ACC112 (cell line): ENCODE measurements at regions not wholly inside any gene's neighbourhood (a gene's known extent, or its start where the extent isn't known, plus 50 kb on each side); places are given as distances from the start of the nearest gene placed in this dataset.
A peak's percentile ranks its signal among the peaks of the same experiment; 100 is the strongest.

Experiments
- H2AFZ ChIP-seq: fragments of 200-600 bp; sonication (generic); one replicate; pipeline ENCODE4 v1.6.0; 2017; ENCODE audit warnings: antibody characterized with exemption, low read length; ENCODE audit not compliant: unreplicated experiment
- H3K27ac ChIP-seq: fragments of 200-600 bp; sonication (generic); 2 replicates; pipeline ENCODE4 v1.5.1; 2014; ENCODE audit warnings: low read depth, mild to moderate bottlenecking, antibody characterized with exemption, low read length, moderate library complexity
- H3K27me3 ChIP-seq: fragments of 200-600 bp; sonication (generic); 2 replicates; pipeline ENCODE4 v1.6.1; 2014; ENCODE audit warnings: mild to moderate bottlenecking, antibody characterized with exemption, low read length, moderate library complexity, mixed read lengths; ENCODE audit not compliant: insufficient read depth
- H3K36me3 ChIP-seq: fragments of 200-600 bp; sonication (generic); 2 replicates; pipeline ENCODE4 v1.6.1; 2016; ENCODE audit warnings: mild to moderate bottlenecking, antibody characterized with exemption, low read length, moderate library complexity, mixed read lengths; ENCODE audit not compliant: insufficient read depth
- H3K4me1 ChIP-seq: fragments of 200-600 bp; sonication (generic); one replicate; pipeline ENCODE4 v1.6.1; 2016; ENCODE audit warnings: low read length, mixed read lengths; ENCODE audit not compliant: insufficient read depth, unreplicated experiment, control insufficient read depth
- H3K4me3 ChIP-seq: fragments of 200-600 bp; sonication (generic); 2 replicates; pipeline ENCODE4 v1.5.1; 2014; ENCODE audit warnings: mild to moderate bottlenecking, low read depth, low read length
- H3K79me2 ChIP-seq: fragments of 200-600 bp; sonication (generic); one replicate; pipeline ENCODE4 v1.6.0; 2016; ENCODE audit warnings: low read length; ENCODE audit not compliant: control insufficient read depth, unreplicated experiment, insufficient read depth

- Histone ChIP-seq H3K27ac (no peak overlapping the region), H3K36me3 (no peaks in the 10 kb centered on the region), H3K4me1 (peaks cover 14% of the 10 kb centered on the region)
Measured at GRCh38 chr15:57767481-57767880, 61.0 kb downstream of the POLR2M start.

GRCh38 chr15:57769266-57769665 lies 62.8 kb downstream of the POLR2M start:
- Histone ChIP-seq H3K4me3 (no peak overlapping the region), H3K4me1 (peaks cover 18% of the 10 kb centered on the region), H3K36me3 (no peaks in the 10 kb centered on the region), H3K79me2 (no peaks in the 10 kb centered on the region), H2AFZ (peak overlapping the region; percentile 93), H3K27me3 (0 out of 2 replicates have a peak, but pooled peaks cover 1% of the 10 kb centered on the region), H3K27ac (no peak overlapping the region)

More at GRCh38 chr15:57767481-57767880, 61.0 kb downstream of the POLR2M start:
- no peak overlapping the region for H3K4me3 ChIP-seq
- peaks cover 10% of the 10 kb centered on the region; the same call in 1 of the 2 replicates for H3K27me3 ChIP-seq
- H3K79me2 ChIP-seq: no peaks in the 10 kb centered on the region
- H2AFZ ChIP-seq: no peak overlapping the region

- H3K4me3 ChIP-seq: no peak overlapping the region
- no peak overlapping the region for H2AFZ ChIP-seq
- H3K4me1 ChIP-seq: peaks cover 18% of the 10 kb centered on the region
- no peaks in the 10 kb centered on the region for H3K79me2 ChIP-seq
- no peak overlapping the region for H3K27ac ChIP-seq
- no peaks in the 10 kb centered on the region for H3K27me3 ChIP-seq
- no peaks in the 10 kb centered on the region for H3K36me3 ChIP-seq
Measured at GRCh38 chr15:57770495-57770894, 64.0 kb downstream of the POLR2M start.

GRCh38 chr15:57772223-57772957 lies 65.9 kb downstream of the POLR2M start:
- H3K4me1 ChIP-seq: peaks cover 18% of the 10 kb centered on the region
- H3K79me2 ChIP-seq: no peaks in the 10 kb centered on the region
- H3K36me3 ChIP-seq: no peaks in the 10 kb centered on the region
- no peak overlapping the region for H3K27ac ChIP-seq
- H2AFZ ChIP-seq: no peak overlapping the region
- no peak overlapping the region for H3K4me3 ChIP-seq
- H3K27me3 ChIP-seq: no peaks in the 10 kb centered on the region

GRCh38 chr15:57773051-57773450 lies 66.5 kb downstream of the POLR2M start:
- peaks cover 18% of the 10 kb centered on the region for H3K4me1 ChIP-seq
- no peaks in the 10 kb centered on the region for H3K79me2 ChIP-seq
- no peak overlapping the region for H3K27ac ChIP-seq
- no peak overlapping the region for H2AFZ ChIP-seq
- H3K4me3 ChIP-seq: no peak overlapping the region
- H3K36me3 ChIP-seq: no peaks in the 10 kb centered on the region
- no peaks in the 10 kb centered on the region for H3K27me3 ChIP-seq

GRCh38 chr15:57777003-57777402 lies 70.5 kb downstream of the POLR2M start:
- H3K36me3 ChIP-seq: no peaks in the 10 kb centered on the region
- no peaks in the 10 kb centered on the region for H3K27me3 ChIP-seq
- no peak overlapping the region for H2AFZ ChIP-seq
- peaks cover 8% of the 10 kb centered on the region for H3K4me1 ChIP-seq
- H3K79me2 ChIP-seq: no peaks in the 10 kb centered on the region
- no peak overlapping the region for H3K4me3 ChIP-seq
- no peak overlapping the region for H3K27ac ChIP-seq

- H3K4me1 ChIP-seq: peaks cover 10% of the 10 kb centered on the region
- no peak overlapping the region for H3K27ac ChIP-seq
Measured at GRCh38 chr15:57780471-57780870, 74.0 kb downstream of the POLR2M start.

GRCh38 chr15:57782731-57783130 lies 76.2 kb downstream of the POLR2M start:
- Histone ChIP-seq H3K4me3 (no peak overlapping the region), H3K27me3 (peaks cover 2% of the 10 kb centered on the region; the same call in 1 of the 2 replicates), H3K36me3 (no peaks in the 10 kb centered on the region), H3K79me2 (no peaks in the 10 kb centered on the region), H3K27ac (no peak overlapping the region), H3K4me1 (peaks cover 10% of the 10 kb centered on the region), H2AFZ (no peak overlapping the region)

More at GRCh38 chr15:57780471-57780870, 74.0 kb downstream of the POLR2M start:
- Histone ChIP-seq H3K36me3 (no peaks in the 10 kb centered on the region), H3K27me3 (no peaks in the 10 kb centered on the region), H3K79me2 (no peaks in the 10 kb centered on the region), H2AFZ (no peak overlapping the region), H3K4me3 (no peak overlapping the region)

GRCh38 chr15:57784081-57784511 lies 77.6 kb downstream of the POLR2M start:
- H3K27ac ChIP-seq: peak overlapping the region; percentile 70
- peaks cover 2% of the 10 kb centered on the region; the same call in 1 of the 2 replicates for H3K27me3 ChIP-seq

GRCh38 chr15:57785039-57785438 lies 78.5 kb downstream of the POLR2M start:
- H3K27ac ChIP-seq: no peak overlapping the region
- H3K36me3 ChIP-seq: no peaks in the 10 kb centered on the region
- H3K27me3 ChIP-seq: peaks cover 2% of the 10 kb centered on the region; the same call in 1 of the 2 replicates
- peaks cover 15% of the 10 kb centered on the region for H3K4me1 ChIP-seq
- H2AFZ ChIP-seq: no peak overlapping the region
- H3K79me2 ChIP-seq: no peaks in the 10 kb centered on the region
- H3K4me3 ChIP-seq: no peak overlapping the region

More at GRCh38 chr15:57784081-57784511, 77.6 kb downstream of the POLR2M start:
- Histone ChIP-seq H2AFZ (peak overlapping the region; percentile 33), H3K79me2 (no peaks in the 10 kb centered on the region), H3K4me3 (no peak overlapping the region), H3K36me3 (no peaks in the 10 kb centered on the region), H3K4me1 (peaks cover 13% of the 10 kb centered on the region)

GRCh38 chr15:57785959-57786358 lies 79.4 kb downstream of the POLR2M start:
- no peak overlapping the region for H3K27ac ChIP-seq
- H2AFZ ChIP-seq: no peak overlapping the region
- no peaks in the 10 kb centered on the region for H3K79me2 ChIP-seq
- H3K4me1 ChIP-seq: peaks cover 15% of the 10 kb centered on the region
- H3K4me3 ChIP-seq: no peak overlapping the region
- H3K36me3 ChIP-seq: no peaks in the 10 kb centered on the region
- H3K27me3 ChIP-seq: peaks cover 2% of the 10 kb centered on the region; the same call in 1 of the 2 replicates
